DND-41 (cell line): ENCODE measurements at regions not wholly inside any gene's neighbourhood (a gene's known extent, or its start where the extent isn't known, plus 50 kb on each side); places are given as distances from the start of the nearest gene placed in this dataset.

Source experiments
- ATAC-seq: fragments of 200-7000 bp; cut with Tn5 transposase; 3 replicates; pipeline ENCODE4 v1.9.1; 2021; ENCODE audit warnings: low read depth; ENCODE audit not compliant: insufficient read depth
- DNase-seq: peaks from one replicate; pipeline ENCODE4 v3.0.0-alpha.2; 2020
- H2AFZ ChIP-seq: 2 replicates; pipeline ENCODE4 v1.6.0; 2012; ENCODE audit warnings: low read depth, low read length
- H3K27ac ChIP-seq: 2 replicates; pipeline ENCODE4 v1.5.1; 2012; ENCODE audit warnings: low read length, inconsistent platforms
- H3K27me3 ChIP-seq: fragments of 200-600 bp; sonication (generic); 2 replicates; pipeline ENCODE4 v1.6.0; 2012; ENCODE audit warnings: low read length, mild to moderate bottlenecking, inconsistent platforms; ENCODE audit not compliant: insufficient read depth, poor library complexity
- H3K36me3 ChIP-seq: 2 replicates; pipeline ENCODE4 v1.5.1; 2012; ENCODE audit warnings: low read length, inconsistent platforms; ENCODE audit not compliant: insufficient read depth
- H3K4me1 ChIP-seq: 2 replicates; pipeline ENCODE4 v1.5.1; 2012; ENCODE audit warnings: mild to moderate bottlenecking, low read length; ENCODE audit not compliant: insufficient read depth
- H3K4me2 ChIP-seq: 2 replicates; pipeline ENCODE4 v1.6.0; 2012; ENCODE audit warnings: mild to moderate bottlenecking, moderate library complexity, low read length, inconsistent platforms; ENCODE audit not compliant: insufficient read depth
- H3K4me3 ChIP-seq, 2 experiments: fragments of 200-600 bp in 1 of 2; shearing (Covaris generic) in 1 of 2; 2 replicates each; pipeline ENCODE4 v1.5.1; 2012 to 2016; ENCODE audit warnings: inconsistent platforms in 2 of 2, low read length in 2 of 2, mild to moderate bottlenecking in 2 of 2, low read depth in 1 of 2, moderate library complexity in 1 of 2
- H3K79me2 ChIP-seq: 2 replicates; pipeline ENCODE4 v1.6.0; 2012; ENCODE audit warnings: low read length, inconsistent platforms; ENCODE audit not compliant: insufficient read depth
- H3K9ac ChIP-seq: 2 replicates; pipeline ENCODE4 v1.6.0; 2012; ENCODE audit warnings: low read depth, mild to moderate bottlenecking, inconsistent platforms, low read length, moderate library complexity
- H3K9me3 ChIP-seq: 2 replicates; pipeline ENCODE4 v1.5.1; 2012; ENCODE audit warnings: low read length, moderate library complexity, mild to moderate bottlenecking, inconsistent platforms; ENCODE audit not compliant: insufficient read depth, severe bottlenecking
- H4K20me1 ChIP-seq: 2 replicates; pipeline ENCODE4 v1.6.0; 2012; ENCODE audit warnings: low read length; ENCODE audit not compliant: insufficient read depth
- CTCF ChIP-seq: IDR thresholded peaks from 2 replicates; pipeline ENCODE4 v1.5.1; 2012; ENCODE audit warnings: borderline replicate concordance, low read length, moderate library complexity, mild to moderate bottlenecking; ENCODE audit not compliant: poor library complexity, severe bottlenecking; ENCODE audit errors: extremely low read depth
- EZH2 ChIP-seq: IDR thresholded peaks from 3 replicates; pipeline ENCODE4 v1.6.1; 2012; ENCODE audit warnings: borderline replicate concordance, low read depth, mild to moderate bottlenecking, moderate library complexity, low read length, inconsistent platforms; ENCODE audit not compliant: severe bottlenecking

DNA sequence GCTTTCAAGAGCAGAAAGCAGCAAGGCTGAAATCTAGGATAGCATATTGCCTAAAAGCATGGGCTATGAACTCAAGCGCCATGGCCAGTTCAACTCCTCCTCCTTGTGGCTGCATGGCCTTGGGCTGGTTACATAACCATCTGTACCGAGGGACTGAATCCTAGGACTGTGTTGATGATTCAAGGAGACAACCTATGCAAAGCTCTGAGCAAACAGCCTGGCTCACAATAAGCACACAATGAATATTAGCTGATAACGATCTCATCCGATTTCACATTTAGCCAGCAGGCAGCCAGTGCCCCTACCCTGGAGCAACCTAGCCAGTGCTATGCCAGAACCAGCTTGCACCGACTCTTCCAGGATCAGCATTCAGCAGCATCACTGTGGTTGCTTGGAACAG lies 698.4 kb downstream of the TBC1D22A start:
- no peak for DNase-seq
- H4K20me1 ChIP-seq: no peaks in the 10 kb centered on the region
- H3K27ac ChIP-seq: no peak overlapping the region
- no peaks in the 10 kb centered on the region for H3K27me3 ChIP-seq
- no peaks in the 10 kb centered on the region for H3K36me3 ChIP-seq
- peaks cover 2% of the 10 kb centered on the region for H3K9me3 ChIP-seq
- no peak for ATAC-seq
- H3K9ac ChIP-seq: no peak overlapping the region
- no peak overlapping the region for H2AFZ ChIP-seq
- H3K4me1 ChIP-seq: no peaks in the 10 kb centered on the region
- no peaks in the 10 kb centered on the region for H3K79me2 ChIP-seq
- no peak overlapping the region for H3K4me2 ChIP-seq
- H3K4me3 ChIP-seq: no peak overlapping the region
- no peak for TF ChIP-seq EZH2
- TF ChIP-seq CTCF: no peak

DNA sequence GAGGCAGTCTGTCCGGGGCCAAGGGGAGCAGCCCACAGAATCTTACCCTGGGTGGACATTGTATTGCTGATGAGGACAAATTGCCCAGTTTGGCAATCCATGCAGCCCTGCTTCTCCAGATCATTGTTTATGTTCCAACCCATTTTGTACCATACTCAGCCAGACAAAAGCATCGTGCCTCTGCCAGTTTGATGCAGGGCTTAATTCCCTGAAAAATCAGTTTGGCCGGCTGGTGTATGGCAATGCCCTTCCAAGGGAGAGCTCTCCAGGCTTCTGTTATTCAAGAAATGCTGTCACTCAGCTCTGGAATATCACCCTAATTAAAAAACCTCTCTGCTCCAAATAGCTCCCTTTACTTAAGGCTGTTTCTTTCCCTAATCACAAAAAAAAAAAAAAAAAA lies 697.7 kb downstream of the TBC1D22A start:
- no peak for ATAC-seq
- no peaks in the 10 kb centered on the region for H3K36me3 ChIP-seq
- no peaks in the 10 kb centered on the region for H3K9me3 ChIP-seq
- no peak overlapping the region for H3K27ac ChIP-seq
- no peak overlapping the region for H3K9ac ChIP-seq
- H3K27me3 ChIP-seq: no peaks in the 10 kb centered on the region
- H3K4me3 ChIP-seq: no peak overlapping the region
- no peak overlapping the region for H3K4me2 ChIP-seq
- TF ChIP-seq CTCF (no peak), EZH2 (no peak)
- no peaks in the 10 kb centered on the region for H3K4me1 ChIP-seq
- H2AFZ ChIP-seq: no peak overlapping the region
- H3K79me2 ChIP-seq: no peaks in the 10 kb centered on the region
- no peak for DNase-seq
- H4K20me1 ChIP-seq: no peaks in the 10 kb centered on the region

DNA sequence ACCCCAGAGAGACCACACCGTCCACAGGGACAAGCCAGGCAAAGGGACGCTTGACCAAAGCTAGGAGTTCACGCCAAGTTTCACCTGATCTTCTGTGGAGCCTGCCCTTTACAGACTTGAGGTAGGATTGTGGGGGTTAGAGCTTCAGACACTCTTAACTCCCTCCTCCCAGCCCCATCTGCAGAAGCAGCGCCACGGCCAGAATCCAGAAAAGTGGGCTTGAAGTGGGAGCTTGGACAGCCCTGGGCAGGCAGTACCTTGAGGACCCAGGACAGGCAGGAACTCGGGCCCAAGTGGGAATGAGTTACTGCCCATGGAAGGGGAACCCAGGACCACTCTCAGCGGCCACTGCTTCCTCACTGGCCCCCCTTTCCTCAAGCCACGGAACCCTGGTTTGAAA lies 695.9 kb downstream of the TBC1D22A start:
- Histone ChIP-seq H3K27ac (no peak overlapping the region), H3K4me1 (no peaks in the 10 kb centered on the region), H3K9ac (no peak overlapping the region), H3K4me3 (no peak overlapping the region), H4K20me1 (no peaks in the 10 kb centered on the region), H3K4me2 (no peak overlapping the region), H2AFZ (no peak overlapping the region), H3K27me3 (no peaks in the 10 kb centered on the region), H3K79me2 (no peaks in the 10 kb centered on the region), H3K36me3 (no peaks in the 10 kb centered on the region), H3K9me3 (peaks cover 10% of the 10 kb centered on the region)
- no peak for ATAC-seq
- TF ChIP-seq CTCF: no peak
- TF ChIP-seq EZH2: no peak
- DNase-seq: no peak
